Testis (tissue), 2 donors: ENCODE measurements at regions not wholly inside any gene's neighbourhood (a gene's known extent, or its start where the extent isn't known, plus 50 kb on each side); places are given as distances from the start of the nearest gene placed in this dataset.

Source experiments
- CTCF ChIP-seq, 3 experiments: fragments of 450-650 bp in 2 of 3; fragments of 200-600 bp in 1 of 3; sonication (generic) in 1 of 3; IDR thresholded peaks; one replicate each; pipeline ENCODE4 v1.5.1; 2016 to 2019; ENCODE audit warnings: antibody characterized with exemption in 3 of 3, mild to moderate bottlenecking in 2 of 3, moderate library complexity in 1 of 3
- POLR2A ChIP-seq: fragments of 450-650 bp; IDR thresholded peaks from one replicate; pipeline ENCODE4 v1.6.1; 2017; ENCODE audit warnings: antibody characterized with exemption, mild to moderate bottlenecking, moderate library complexity

GRCh38 chr5:174229514-174230370, 184.2 kb downstream of the NSG2 start:
- TF ChIP-seq CTCF (IDR thresholded peaks at IDR 0.05) = no peak
- no peak for TF ChIP-seq POLR2A
